Stimulated activated CD4-positive, alpha-beta T cell treated with anti-CD3 and anti-CD28 coated beads, Interleukin-1b, Interleukin-23, amount 100 ng/mL, for 24 hours (primary cell): ENCODE measurements at regions not wholly inside any gene's neighbourhood (a gene's known extent, or its start where the extent isn't known, plus 50 kb on each side); places are given as distances from the start of the nearest gene placed in this dataset.
"Not testable (repeated sequence)": the region's sequence is repeated elsewhere in the genome, so short reads cannot be mapped to it uniquely, and the experiment has no call there.

Experiments used
- DNase-seq, 4 experiments: peaks; one replicate each; pipeline ENCODE4 v3.0.0-alpha.2; 2020; ENCODE audit warnings: low read depth in 4 of 4, low spot score in 1 of 4

DNA sequence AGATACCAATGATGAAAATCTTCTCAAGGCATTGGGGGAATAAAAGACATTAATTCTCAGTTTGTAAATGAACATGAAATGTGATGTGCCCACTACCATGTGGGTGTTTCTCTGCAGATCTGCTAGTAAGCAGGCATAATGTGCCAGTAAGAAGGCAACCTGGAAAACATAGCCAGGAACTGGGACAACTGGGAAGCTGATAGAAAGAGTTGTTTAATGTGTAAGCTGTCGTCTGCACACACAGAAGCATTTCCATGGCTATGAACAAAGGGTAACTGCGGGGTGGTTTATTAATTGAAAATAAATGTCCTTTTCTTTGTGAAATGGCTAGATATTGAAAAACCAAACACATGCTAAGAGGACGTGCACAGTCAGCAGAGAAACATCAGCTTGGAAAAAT is 52.0 kb downstream of the ZC3H11B start:
- no peak for DNase-seq

DNA sequence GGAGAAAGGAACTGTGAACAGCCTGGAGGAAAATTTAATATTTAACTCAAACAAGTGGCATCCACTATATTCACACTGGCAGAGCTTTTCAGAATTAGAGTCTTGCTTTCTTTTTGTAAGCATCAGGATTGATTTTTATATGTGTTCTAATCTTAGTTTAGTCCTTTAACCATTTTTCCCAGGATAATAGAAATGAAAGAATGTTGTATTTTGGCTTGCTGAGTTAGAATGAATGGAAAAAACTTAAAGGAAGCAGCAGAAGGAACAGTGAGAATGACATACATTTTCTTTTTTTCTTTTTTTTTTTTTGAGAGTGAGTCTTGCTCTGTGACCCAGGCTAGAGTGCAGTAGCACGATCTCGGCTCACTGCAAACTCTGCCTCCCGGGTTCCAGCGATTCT is 53.0 kb downstream of the ZC3H11B start:
- DNase-seq, result no peak

DNA sequence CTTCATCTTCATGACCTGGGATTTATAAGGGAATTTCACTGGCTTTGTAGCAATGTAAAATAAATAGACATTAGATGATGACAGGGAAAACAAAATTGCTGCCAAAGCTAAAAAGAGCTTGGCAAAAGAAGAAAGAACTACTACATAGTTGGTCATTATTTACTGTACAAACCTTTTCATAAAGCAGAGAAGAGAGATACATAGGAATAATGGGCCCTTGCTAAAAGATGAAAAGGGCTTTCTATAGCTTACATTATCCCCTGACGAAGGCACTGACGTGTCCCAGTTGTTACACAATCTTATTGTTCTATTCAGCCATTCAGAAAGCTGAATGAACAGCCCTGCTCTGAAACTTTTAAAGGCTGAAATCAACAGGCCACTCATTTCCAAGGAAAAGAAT is 57.1 kb downstream of the ZC3H11B start:
- no peak for DNase-seq

DNA sequence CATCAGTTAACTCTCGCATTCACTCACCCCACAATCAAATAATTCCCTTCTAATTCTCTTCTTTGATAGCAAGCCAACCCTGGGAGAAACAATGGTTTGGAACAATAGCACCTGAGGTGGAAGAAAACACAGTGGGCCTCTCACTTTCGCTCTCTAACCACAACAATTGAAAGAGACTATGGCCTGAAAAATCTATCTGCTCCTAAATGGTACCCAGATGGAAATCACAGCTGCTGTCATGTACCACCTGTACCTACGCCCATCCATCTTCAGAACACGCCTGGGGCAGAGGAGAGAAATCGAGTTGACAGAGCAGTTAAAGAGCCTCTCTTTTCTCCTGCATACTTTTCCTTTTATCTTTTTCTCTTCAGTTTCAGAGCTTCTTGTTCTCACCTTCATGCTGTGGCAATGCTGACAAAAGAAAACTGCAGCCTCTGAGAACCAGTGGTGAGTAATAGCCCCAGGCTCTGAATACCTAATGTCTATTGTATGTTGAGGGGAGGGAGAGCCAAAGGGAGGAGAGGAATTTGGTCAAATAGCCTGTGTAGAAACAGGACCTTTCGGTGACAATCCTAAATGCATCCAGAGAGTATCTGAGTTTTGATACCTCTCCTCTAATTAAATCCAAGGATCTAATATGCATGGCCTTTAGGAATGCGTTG is 57.7 kb downstream of the ZC3H11B start:
- no peak for DNase-seq

DNA sequence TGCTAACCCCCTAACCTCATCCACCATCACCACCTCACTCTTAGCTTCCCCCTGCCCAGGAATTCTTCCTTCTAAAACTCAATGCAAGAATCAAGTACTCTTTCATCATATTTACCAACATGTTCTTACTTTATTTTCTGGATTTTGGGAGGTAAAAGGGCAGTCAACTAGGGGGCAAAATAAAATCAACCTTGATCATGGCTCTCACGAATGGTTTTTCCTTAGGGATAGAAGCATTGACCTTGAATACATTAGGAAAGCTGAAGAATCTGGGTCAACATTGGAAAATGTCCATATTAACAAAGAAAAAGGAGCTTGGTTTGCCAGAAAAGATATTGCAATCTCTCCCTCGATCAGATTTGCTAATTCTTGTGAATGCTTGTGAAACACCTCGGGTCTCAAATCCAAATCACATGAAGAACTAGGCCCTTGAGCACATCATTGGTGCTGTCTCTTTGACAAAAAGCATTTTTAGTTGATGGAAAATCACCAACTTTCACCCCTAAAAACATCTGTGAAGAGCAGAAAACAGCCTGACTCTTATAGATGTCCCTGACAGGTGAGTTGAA is 58.9 kb downstream of the ZC3H11B start:
- DNase-seq, result no peak

DNA sequence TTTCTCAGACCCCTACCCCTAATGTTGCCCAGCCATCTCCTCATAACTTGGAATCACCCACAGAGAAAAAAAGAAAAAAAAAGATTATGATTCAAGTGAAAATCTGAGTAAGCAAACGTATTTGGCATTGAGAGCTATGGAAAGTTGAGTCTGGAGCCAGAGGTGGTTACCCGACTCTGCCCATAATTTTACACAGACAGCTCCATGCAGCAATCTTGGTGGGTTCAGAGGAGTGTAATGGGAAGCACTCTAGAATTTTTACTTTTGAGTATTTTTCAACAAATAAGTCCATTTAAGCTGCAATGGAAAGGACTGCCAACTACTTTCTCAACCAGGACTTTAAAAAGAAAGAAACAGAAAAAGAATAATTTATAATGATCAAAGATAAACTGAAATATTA is 62.7 kb downstream of the ZC3H11B start:
- no peak for DNase-seq

DNA sequence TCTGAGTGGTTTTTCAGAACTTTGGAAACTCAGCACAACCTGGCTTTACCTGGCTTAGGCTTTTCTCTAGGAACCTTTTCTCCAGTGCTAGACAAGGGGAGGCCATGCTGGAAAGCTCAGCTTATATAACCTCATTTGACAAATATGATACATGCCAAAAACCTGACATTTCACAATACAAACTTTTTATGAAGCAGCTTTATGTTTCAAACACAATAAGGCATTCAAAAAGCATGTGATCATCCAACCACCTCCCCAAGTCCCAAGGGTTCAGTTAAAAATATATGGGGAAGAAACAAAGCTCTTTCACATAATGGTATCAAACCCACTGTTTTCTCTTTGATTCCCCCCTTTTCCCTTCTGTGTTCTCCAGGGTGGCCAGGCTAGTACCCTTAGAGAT is 63.7 kb downstream of the ZC3H11B start:
- DNase-seq, result no peak

DNA sequence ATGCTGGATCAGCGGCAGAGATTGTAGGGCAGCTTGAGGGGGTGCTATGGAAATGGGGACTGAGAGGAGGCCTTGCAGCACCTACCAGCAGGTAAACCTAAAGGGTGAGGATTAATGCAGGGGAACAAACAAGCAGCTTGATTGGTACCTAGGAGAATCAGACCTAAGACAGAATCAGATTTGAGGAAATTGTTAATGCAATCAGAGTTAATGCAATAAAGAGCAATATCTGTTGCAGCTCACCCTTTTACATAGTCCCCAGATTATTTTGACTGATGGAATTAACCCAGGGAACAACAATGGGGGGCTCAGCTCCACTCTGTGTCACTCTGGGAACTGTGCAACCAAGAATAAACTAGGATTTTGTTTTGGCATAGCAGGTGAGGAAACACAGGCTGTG is 64.5 kb downstream of the ZC3H11B start:
- DNase-seq, result no peak

DNA sequence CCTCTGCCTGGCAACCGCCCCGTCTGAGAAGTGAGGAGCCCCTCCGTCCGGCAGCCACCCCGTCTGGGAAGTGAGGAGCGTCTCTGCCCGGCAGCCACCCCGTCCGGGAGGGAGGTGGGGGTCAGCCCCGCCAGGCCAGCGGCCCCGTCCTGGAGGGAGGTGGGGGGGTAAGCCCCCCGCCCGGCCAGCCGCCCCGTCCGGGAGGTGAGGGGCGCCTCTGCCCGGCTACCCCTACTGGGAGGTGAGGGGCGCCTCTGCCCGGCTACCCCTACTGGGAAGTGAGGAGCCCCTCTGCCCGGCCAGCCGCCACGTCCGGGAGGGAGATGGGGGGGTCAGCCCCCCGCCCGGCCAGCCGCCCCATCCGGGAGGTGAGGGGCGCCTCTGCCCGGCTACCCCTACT is 67.1 kb downstream of the ZC3H11B start:
- not testable (repeated sequence) for DNase-seq

DNA sequence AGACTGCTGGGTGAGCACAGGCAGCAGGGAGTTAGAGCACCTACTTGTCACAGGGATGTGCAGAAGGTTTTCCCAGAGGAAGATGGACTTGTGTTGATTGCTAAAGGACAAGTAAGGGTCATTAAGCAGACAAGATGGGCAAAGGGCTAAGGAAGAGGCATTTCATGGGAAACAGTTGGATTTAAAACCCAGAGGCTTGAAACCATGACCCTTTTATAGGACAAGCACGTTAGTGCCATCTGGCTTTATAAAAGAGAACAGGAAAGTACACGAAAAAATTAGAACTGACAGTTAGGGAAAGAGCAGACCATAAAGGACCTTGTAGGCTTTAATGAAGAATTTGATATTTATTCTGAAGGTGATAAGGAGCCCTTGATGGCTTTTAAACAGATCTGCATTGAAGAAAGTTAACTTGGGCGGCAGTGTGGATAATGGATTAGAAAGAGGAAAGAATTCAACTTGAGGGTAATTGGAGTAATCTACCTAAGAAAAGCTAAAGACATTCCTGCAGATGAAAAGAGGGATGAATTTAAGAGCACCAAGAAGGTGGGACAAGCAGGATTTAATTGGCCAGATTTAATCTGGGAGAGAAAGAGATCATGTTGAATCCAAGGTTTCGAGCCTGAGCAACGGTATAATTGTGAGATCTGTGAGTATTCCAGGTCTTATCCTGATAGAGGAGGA is 68.6 kb downstream of the ZC3H11B start:
- no peak for DNase-seq

DNA sequence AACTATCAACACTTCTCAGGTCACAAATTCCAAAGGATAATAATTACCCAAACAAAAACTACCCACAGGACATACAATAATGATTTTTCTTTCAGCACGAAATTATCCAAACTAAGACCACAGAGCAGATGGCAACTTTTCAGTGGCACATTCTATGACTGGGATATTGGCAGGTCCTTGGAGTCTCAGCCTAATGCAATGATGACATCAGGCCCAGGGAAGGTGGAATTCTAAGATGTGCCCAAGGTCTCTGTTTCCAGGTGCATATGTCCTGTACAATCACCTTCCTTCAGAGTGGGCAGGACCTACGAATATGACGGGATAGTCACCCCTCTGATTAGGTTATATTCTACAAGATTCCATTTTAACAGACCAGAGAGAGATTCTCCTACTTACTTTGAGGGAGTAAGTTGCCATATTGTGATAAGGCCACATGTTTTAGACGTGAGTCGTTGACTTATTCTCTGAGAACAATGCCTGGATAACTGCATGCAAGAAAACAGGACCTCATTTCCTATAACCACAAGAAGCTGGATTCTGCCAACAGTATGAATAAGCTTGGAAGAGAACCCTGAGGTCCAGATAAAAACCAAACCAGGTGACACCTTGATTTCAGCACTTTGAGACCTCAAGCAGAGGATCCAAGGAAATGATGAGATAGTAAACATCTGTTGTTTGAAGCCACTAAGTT is 69.9 kb downstream of the ZC3H11B start:
- no peak for DNase-seq

DNA sequence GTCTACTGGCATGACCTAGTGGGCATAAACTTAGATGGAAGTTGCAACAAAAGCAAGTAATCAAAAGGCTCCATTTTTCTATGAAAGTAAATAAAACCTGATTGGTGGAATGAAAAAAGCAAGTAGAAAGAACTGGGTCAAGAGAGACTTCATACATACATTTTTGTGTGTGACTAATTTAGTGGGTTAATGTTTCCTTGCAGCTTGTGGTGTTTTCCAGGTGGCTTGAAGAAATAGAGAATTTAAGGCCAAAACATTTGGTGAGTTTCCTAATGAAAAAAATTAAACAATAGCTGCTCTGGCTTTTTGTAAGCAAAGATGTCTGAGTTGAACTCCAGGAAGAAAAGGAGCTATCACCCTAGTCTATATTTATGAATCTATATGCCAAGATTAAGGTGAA is 71.0 kb downstream of the ZC3H11B start:
- DNase-seq, result no peak

DNA sequence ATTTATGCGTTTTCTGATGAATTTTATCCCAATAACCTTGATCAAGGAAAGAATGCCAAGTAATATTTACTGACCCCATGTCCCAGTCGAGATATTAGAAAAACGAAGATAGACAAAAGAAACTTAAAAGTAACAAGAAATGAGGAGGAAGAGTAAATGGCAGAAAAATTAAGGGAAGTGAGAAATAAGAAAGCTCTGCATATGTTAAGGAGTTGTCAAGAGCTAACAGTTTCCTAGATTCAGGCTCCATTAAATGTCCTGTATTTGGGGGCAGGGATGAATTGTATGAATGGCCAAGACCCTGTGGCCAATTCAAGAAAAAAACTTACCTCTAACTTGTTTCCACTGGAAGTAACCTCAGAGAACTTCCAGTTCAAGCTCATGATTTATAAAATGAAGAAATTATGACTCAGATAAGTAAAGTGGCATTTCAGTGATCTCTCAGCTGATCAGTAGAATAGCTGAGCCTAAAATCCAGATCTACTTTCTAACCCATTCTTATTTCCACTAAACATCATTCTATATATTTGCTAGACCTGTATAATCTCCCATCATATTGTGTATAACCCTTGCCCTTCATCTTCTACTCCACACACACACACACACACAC is 73.2 kb downstream of the ZC3H11B start:
- DNase-seq, result no peak

DNA sequence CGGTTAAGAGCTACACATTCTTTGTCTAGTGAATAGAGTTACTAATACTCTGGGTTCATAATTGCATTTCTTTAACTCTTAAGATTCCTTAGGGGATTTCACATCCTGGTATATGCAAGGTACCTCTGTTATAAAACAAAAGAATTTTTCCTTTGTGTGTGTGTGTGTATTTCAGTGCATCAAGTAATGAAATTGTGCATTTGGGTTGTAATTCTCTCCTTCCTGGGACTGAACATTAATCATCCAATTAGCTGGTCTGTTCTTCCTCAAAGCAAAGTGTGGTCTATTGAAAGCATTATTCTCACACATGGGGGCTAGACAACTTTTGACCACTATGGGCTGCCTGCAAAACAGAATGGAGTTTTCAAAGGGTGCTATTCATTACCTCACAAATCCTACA is 74.0 kb downstream of the ZC3H11B start:
- no peak for DNase-seq

DNA sequence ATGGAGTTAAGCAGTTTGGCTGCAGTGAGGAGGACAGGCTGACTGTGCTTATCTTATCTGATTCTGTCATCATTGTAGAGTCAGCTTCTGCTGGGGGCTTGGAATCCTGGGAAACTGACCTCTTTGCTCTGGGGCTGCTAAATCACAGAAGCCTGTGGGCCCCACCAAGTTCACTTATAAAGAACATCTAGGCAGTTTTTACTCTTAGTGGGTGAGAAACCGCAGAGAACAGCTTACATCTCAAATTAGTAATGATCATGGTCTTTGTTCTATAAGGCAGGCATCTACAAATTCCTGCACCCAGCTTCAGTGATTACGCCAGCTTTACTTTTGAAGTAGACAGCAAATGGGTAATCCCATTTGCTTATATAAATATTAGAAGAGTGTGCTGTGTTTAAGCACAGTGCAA is 75.7 kb downstream of the ZC3H11B start:
- no peak for DNase-seq

DNA sequence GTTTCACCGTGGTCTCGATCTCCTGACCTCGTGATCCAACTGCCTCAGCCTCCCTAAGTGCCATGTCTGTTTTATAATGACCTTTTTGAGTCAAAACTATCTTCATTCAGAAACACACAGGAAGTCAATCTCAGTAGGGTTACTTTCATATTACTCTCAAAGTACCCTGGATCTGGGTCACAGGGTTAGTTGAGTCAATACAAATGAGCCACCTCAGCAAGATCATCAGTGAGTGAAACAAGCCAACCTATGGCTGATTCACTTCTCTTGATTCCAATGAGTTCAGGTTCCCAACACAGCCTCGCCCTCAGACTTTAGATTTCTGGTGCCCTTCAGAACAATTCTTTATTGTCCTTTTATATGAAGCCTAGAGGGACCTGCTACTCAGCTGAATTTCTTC is 76.9 kb downstream of the ZC3H11B start:
- DNase-seq, result no peak

DNA sequence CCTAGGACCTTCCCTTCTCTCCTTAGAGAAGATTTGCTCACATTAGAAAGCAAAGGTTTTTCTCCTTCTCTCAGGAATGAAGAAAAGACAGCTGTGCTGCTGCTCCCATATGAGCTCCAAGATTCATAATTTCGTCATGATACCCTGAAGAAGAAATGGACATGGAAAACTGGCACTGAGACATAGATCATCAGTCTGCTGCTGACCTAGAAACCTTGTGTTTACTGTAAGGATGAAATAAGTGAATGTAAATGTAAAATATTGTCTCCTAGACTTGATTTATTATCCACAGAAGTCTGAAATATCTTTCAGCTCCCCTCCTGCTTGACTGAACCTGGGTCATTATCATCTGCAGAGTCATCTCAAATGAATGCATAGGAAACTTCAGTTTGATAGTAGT is 77.9 kb downstream of the ZC3H11B start:
- no peak for DNase-seq

DNA sequence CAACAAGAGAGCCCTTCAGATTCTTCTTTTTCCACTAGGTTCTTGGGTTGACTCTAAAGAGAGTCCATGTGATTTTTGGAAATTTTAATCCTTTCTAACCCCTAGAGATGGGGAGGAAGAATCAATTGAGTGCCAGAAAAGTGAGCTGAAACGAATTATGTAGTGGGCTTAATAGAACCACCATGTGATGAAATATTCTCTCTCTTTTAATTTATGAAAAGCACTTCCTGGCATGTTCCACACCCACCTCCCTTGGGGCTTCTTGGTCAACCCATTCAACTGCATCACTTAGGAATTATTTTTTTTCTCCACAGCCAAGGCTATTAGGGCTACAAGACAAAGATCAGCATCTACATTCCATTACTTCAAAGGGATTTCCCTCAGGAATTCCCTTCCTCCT is 79.6 kb downstream of the ZC3H11B start:
- no peak for DNase-seq

DNA sequence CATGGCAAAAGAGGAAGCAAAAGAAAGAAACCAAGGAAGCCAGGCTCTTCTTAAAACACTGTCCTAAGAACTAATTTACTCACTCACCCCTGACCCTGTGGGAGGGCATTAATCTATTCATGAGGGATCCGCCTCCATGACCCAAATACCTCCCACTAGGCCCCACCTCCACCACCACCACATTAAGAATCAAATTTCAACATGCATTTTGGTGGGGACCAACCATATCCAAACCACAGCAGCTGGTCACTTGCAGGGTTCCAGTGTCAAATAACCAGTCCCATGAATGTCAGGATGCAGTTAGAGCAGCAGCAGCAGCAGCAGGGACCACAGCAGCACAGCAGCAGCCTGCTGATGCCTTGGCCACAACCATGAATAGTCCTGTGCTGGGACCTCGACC is 83.8 kb downstream of the ZC3H11B start:
- no peak for DNase-seq

DNA sequence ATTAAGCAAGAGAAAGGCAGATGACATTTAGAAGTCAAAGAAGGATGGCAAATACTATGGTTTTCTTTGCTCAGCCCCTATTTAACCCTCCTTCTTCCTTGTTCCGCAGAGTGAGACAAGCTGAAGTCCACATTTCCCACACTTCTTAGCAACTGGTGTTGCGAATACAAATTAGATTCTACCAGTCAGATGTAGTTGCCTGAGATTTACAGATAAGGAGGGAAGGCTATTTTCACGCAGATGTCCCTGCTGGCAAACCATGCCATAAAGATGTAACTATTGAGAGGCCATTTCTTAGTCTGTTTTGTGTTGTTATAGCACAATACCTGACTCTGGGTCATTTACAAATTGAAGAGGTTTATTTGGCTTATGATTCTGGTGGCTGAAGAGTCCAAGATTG is 84.3 kb downstream of the ZC3H11B start:
- DNase-seq, result no peak

DNA sequence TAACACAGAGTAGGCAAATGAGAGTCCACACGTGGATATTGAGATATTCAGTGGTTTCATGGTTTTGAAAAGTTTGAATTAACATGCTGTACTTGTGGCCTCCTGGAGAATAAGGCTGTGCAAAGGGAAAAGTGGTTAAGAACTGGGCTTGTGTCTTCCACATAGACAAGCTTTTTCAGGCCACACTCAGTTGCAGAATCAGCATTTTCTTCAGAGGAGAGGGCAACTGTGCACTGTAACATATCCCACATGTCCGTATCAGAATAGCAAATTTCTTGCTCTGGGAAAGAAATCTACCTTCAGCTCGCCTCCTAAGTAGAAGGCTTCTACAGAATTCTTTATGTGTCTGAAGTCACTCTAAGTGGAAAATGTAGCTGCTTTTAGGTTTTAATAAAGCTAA is 84.9 kb downstream of the ZC3H11B start:
- no peak for DNase-seq

DNA sequence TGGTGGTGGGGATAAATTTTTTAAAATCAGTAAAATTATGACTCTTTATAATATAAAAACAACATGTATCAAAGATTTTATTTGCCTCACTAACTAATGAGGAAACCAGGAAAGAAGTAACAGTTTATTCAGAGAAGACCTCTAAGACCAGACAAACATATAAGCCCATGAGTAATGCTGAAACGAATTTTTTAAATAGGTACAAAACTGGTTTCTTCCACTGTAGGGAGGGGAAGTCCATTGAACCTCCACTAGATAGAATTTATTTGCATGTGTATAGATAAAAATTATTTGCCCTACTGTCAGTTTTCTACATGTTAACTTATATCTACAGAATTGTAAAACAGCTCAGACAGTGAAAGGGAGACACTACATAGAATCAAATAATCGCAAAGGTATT is 86.8 kb downstream of the ZC3H11B start:
- DNase-seq, result no peak
